ENCODE measurements at regions not wholly inside any gene's neighbourhood (a gene's known extent, or its start where the extent isn't known, plus 50 kb on each side); places are given as distances from the start of the nearest gene placed in this dataset.
A peak's percentile ranks its signal among the peaks of the same experiment; 100 is the strongest.

DNA sequence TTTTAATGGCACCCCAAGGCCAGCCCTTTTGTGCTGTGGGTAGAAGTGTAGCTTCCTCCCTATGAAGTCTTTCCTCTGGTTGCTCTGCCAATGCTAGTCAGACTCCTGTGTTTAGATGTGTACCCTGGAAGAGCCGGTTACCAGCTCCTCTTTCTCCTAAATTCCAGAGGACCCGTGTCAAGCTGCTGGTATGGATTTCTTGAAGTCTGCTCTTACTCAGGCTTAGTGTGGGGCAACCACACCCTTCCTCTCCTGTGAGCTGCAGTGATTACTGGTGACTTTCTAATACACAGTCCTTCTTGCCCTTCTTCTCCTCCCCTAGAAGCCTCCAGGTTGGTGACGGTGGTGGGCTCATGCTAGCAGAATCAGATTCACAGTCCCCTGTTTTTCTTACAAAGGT, 74.1 kb upstream of the AKT3 start:
- Histone ChIP-seq H4K91ac (ENCODE audit: insufficient read depth, low read depth, low read length) (peak overlapping the region; percentile 79), H4K20me1 (ENCODE audit: insufficient read depth, low read length) (no peaks in the 10 kb centered on the region), H2BK5ac (ENCODE audit: low read depth, low read length, poor library complexity, severe bottlenecking) (peak overlapping the region; percentile 53), H3K56ac (ENCODE audit: extremely low read depth, insufficient read depth, low read length) (peak overlapping the region; percentile 67; the same call in 1 of the 2 replicates), H3K27me3 (ENCODE audit: control insufficient read depth, insufficient read depth, low read length) (peaks cover under 1% of the 10 kb centered on the region; the same call in 1 of the 2 replicates), H3K4me3 (ENCODE audit: insufficient read depth, low read depth, low read length) (no peak overlapping the region), H3K36me3 (ENCODE audit: control insufficient read depth, insufficient read depth, low read length) (no peaks in the 10 kb centered on the region), H4K5ac (ENCODE audit: low read depth, low read length) (no peak overlapping the region), H2AK5ac (ENCODE audit: low read depth, low read length) (peak overlapping the region; percentile 69), H2BK120ac (ENCODE audit: low read depth, low read length) (peak overlapping the region; percentile 93), H3K9me1 (ENCODE audit: insufficient read depth, low read length) (peaks cover 13% of the 10 kb centered on the region; the same call in 1 of the 2 replicates), H2BK20ac (ENCODE audit: low read depth, low read length) (peak overlapping the region; percentile 64), H3K4ac (ENCODE audit: low read depth, low read length) (peak overlapping the region; percentile 94), H3K27ac (ENCODE audit: insufficient read depth, low read length) (peak overlapping the region; percentile 6; the same call in 1 of the 2 replicates), H2AFZ (replicated peaks; ENCODE audit: low read length, poor library complexity) (peak overlapping the region; percentile 79), H3K9ac (ENCODE audit: low read depth, low read length) (no peak overlapping the region), H3K23ac (ENCODE audit: low read depth, low read length) (peak overlapping the region; percentile 28; the same call in 1 of the 2 replicates), H3K4me2 (ENCODE audit: low read depth, low read length) (peak overlapping the region; percentile 29; the same call in 1 of the 2 replicates), H3K18ac (ENCODE audit: low read depth, low read length) (0 out of 2 replicates have a peak overlapping the region, but pooled peaks have one; percentile 22), H3K9me3 (ENCODE audit: control insufficient read depth, insufficient read depth, low read length) (no peaks in the 10 kb centered on the region), H3K79me1 (ENCODE audit: low read depth in 1 of 2, low read length in 2 of 2) (no peaks in the 10 kb centered on the region), H2AK9ac (replicated peaks; ENCODE audit: low read depth, low read length, poor library complexity) (peak overlapping the region; percentile 18), H3K14ac (replicated peaks; ENCODE audit: low read depth, low read length) (peak overlapping the region; percentile 79), H2BK15ac (ENCODE audit: low read depth, low read length) (peak overlapping the region; percentile 72; the same call in 2 of the 3 replicates), H3K4me1 (ENCODE audit: control insufficient read depth, insufficient read depth, low read length) (peaks cover 14% of the 10 kb centered on the region), H4K8ac (ENCODE audit: low read depth in 2 of 2, low read length in 2 of 2) (peak overlapping the region; percentile 3 to 22; a peak in 3 of 4 replicates)
- BruUV-seq (replicated peaks): no TSS peak
- intact Hi-C loops (cut with micrococcal nuclease) (loop anchor here (10.0 kb wide), 2 partner anchors 209 to 1541 kb away; no protein-coding TSS in a partner anchor), in situ Hi-C loops (cut with MboI; ENCODE audit: low sequenced_read_pairs) (no loop called here), dilution Hi-C loops (cut with HindIII; ENCODE audit: low sequenced_read_pairs, unreplicated experiment) (no loop called here)
- ChIA-PET POLR2A (ENCODE audit: unreplicated experiment) (no interaction called here), CTCF (no interaction called here)
- TF ChIP-seq SMC3 (IDR thresholded peaks at IDR 0.05; ENCODE audit: low read depth, low read length): no peak
- TF ChIP-seq POLR2A (IDR thresholded peaks at IDR 0.05; ENCODE audit: low read depth, low read length): no peak
- TF ChIP-seq, protein P1, sequence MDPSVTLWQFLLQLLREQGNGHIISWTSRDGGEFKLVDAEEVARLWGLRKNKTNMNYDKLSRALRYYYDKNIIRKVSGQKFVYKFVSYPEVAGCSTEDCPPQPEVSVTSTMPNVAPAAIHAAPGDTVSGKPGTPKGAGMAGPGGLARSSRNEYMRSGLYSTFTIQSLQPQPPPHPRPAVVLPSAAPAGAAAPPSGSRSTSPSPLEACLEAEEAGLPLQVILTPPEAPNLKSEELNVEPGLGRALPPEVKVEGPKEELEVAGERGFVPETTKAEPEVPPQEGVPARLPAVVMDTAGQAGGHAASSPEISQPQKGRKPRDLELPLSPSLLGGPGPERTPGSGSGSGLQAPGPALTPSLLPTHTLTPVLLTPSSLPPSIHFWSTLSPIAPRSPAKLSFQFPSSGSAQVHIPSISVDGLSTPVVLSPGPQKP (IDR thresholded peaks at IDR 0.05; ENCODE audit: borderline replicate concordance, low read depth, low read length): no peak
- 0 out of 2 replicates have a peak, but pooled peaks have one; percentile 8 for TF ChIP-seq BHLHE40 (IDR thresholded peaks at IDR 0.05; ENCODE audit: low read depth, low read length)
- TF ChIP-seq, protein P2, sequence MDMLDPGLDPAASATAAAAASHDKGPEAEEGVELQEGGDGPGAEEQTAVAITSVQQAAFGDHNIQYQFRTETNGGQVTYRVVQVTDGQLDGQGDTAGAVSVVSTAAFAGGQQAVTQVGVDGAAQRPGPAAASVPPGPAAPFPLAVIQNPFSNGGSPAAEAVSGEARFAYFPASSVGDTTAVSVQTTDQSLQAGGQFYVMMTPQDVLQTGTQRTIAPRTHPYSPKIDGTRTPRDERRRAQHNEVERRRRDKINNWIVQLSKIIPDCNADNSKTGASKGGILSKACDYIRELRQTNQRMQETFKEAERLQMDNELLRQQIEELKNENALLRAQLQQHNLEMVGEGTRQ (IDR thresholded peaks at IDR 0.05; ENCODE audit: low read depth, low read length): no peak
- TF ChIP-seq RAD21 (IDR thresholded peaks at IDR 0.05; ENCODE audit: low read length): 0 out of 2 replicates have a peak, but pooled peaks have one; percentile 1
- no peak for TF ChIP-seq CHD1 (IDR thresholded peaks at IDR 0.05; ENCODE audit: low read depth, low read length)
- no peak for TF ChIP-seq CTCF (conservative IDR thresholded peaks at IDR 0.05; ENCODE audit: low read depth, low read length)
- ATAC-seq (ENCODE audit: low read depth) (peak; percentile 80), DNase-seq (peak; percentile 67)
- no CpG with 5 or more reads among the region's 3 CpGs for WGBS, 2 experiments (ENCODE audit: extremely low coverage in 2 of 2, insufficient read length in 1 of 2)
